ENCODE measurements at regions not wholly inside any gene's neighbourhood (a gene's known extent, or its start where the extent isn't known, plus 50 kb on each side); places are given as distances from the start of the nearest gene placed in this dataset.
"Not testable (repeated sequence)": the region's sequence is repeated elsewhere in the genome, so short reads cannot be mapped to it uniquely, and the experiment has no call there.

DNA sequence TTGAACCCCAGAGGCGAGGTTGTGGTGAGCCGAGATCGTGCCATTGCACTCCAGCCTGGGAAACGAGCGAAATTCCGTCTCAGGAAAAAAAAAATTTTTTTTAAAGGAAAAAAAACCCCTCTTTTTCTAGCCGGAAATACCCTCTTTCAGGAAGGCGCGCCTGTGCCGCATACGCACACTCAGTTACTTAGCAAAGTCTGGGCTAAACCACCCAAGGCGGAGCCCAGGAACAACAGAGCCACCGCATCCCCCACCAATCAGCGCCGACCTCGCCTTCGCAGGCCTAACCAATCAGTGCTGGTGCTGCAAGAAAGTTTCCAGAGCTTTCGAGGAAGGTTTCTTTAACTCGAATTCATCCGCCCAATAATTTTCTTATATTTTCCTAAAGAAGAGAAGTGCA, 510.4 kb downstream of the KCNJ18 start:
- no peak overlapping the region for H3K9ac ChIP-seq (replicated peaks; ENCODE audit: extremely low read depth, insufficient read depth, low read length)
- TF ChIP-seq POLR2A (IDR thresholded peaks at IDR 0.05; ENCODE audit: low read depth, low read length) (no peak), JUN (IDR thresholded peaks at IDR 0.05; ENCODE audit: borderline replicate concordance, insufficient read depth, insufficient read length, low read depth) (no peak)
- ChIA-PET CTCF (no interaction called here), POLR2A (no interaction called here)
- DNase-seq (ENCODE audit: low read depth, low spot score) (no peak), FAIRE-seq (peak; percentile 24)
- no peak overlapping the region for H3K4me3 ChIP-seq (replicated peaks in 1 of 3; ENCODE audit: insufficient read depth in 1 of 3, low read depth in 1 of 3, low read length in 3 of 3)
- H2AFZ ChIP-seq (ENCODE audit: low read depth, low read length): no peak overlapping the region
- H3K27me3 ChIP-seq (ENCODE audit: control insufficient read depth in 2 of 2, insufficient read depth in 2 of 2, low read length in 2 of 2): no peaks in the 10 kb centered on the region
- peaks cover 2% of the 10 kb centered on the region for H3K9me3 ChIP-seq (replicated peaks; ENCODE audit: control insufficient read depth, insufficient read depth, low read length)
- dilution Hi-C loops (cut with MboI; ENCODE audit: extremely low pct_ligation_motif_present, low sequenced_read_pairs) (no loop called here), intact Hi-C loops (cut with micrococcal nuclease) (no loop called here)
- no TSS peak for BruUV-seq (replicated peaks)
- H3K9me1 ChIP-seq (replicated peaks; ENCODE audit: control insufficient read depth, extremely low read depth, insufficient read depth, low read length): no peaks in the 10 kb centered on the region
- no peaks in the 10 kb centered on the region for H4K20me1 ChIP-seq (replicated peaks; ENCODE audit: control insufficient read depth, extremely low read depth, insufficient read depth, low read length)
- H3K4me1 ChIP-seq (ENCODE audit: control insufficient read depth, extremely low read depth, insufficient read depth, low read length): no peaks in the 10 kb centered on the region
- H3K4me2 ChIP-seq (ENCODE audit: insufficient read depth, low read length): no peak overlapping the region
- H3K36me3 ChIP-seq (ENCODE audit: control insufficient read depth in 2 of 2, extremely low read depth in 1 of 2, insufficient read depth in 2 of 2, low read length in 2 of 2): no peaks in the 10 kb centered on the region
- no peaks in the 10 kb centered on the region for H3K79me2 ChIP-seq (ENCODE audit: control insufficient read depth, insufficient read depth, low read length)
- no peak overlapping the region for H3K27ac ChIP-seq (ENCODE audit: insufficient read depth, low read depth, low read length)

DNA sequence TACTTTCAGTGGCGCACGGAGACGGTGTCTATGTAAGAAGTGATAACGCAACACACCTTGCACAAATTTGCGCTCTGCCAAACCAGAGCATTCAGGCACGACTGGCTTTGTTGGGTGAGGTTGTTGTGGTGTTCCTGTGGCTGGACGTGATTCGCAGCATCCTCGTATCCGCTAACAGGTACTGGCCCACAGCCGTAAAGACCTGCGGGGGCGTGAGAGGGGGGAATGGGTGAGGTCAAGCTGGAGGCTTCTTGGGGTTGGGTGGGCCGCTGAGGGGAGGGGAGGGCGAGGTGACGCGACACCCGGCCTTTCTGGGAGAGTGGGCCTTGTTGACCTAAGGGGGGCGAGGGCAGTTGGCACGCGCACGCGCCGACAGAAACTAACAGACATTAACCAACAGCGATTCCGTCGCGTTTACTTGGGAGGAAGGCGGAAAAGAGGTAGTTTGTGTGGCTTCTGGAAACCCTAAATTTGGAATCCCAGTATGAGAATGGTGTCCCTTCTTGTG, 510.9 kb downstream of the KCNJ18 start:
- Histone ChIP-seq H3K4me1 (ENCODE audit: control insufficient read depth, extremely low read depth, insufficient read depth, low read length) (no peaks in the 10 kb centered on the region), H3K4me3 (replicated peaks in 1 of 3; ENCODE audit: insufficient read depth in 1 of 3, low read depth in 1 of 3, low read length in 3 of 3) (no peak overlapping the region), H3K9ac (replicated peaks; ENCODE audit: extremely low read depth, insufficient read depth, low read length) (no peak overlapping the region), H3K4me2 (ENCODE audit: insufficient read depth, low read length) (no peak overlapping the region), H4K20me1 (replicated peaks; ENCODE audit: control insufficient read depth, extremely low read depth, insufficient read depth, low read length) (no peaks in the 10 kb centered on the region), H3K79me2 (ENCODE audit: control insufficient read depth, insufficient read depth, low read length) (no peaks in the 10 kb centered on the region), H3K27me3 (ENCODE audit: control insufficient read depth in 2 of 2, insufficient read depth in 2 of 2, low read length in 2 of 2) (no peaks in the 10 kb centered on the region), H3K9me3 (replicated peaks; ENCODE audit: control insufficient read depth, insufficient read depth, low read length) (peaks cover 2% of the 10 kb centered on the region), H3K36me3 (ENCODE audit: control insufficient read depth in 2 of 2, extremely low read depth in 1 of 2, insufficient read depth in 2 of 2, low read length in 2 of 2) (no peaks in the 10 kb centered on the region), H2AFZ (ENCODE audit: low read depth, low read length) (no peak overlapping the region), H3K9me1 (replicated peaks; ENCODE audit: control insufficient read depth, extremely low read depth, insufficient read depth, low read length) (no peaks in the 10 kb centered on the region), H3K27ac (ENCODE audit: insufficient read depth, low read depth, low read length) (no peak overlapping the region)
- BruUV-seq (replicated peaks): no TSS peak
- ChIA-PET CTCF (no interaction called here), POLR2A (no interaction called here)
- dilution Hi-C loops (cut with MboI; ENCODE audit: extremely low pct_ligation_motif_present, low sequenced_read_pairs): no loop called here
- no peak for FAIRE-seq
- intact Hi-C loops (cut with micrococcal nuclease): no loop called here
- DNase-seq (ENCODE audit: low read depth, low spot score): no peak
- TF ChIP-seq, protein P1, sequence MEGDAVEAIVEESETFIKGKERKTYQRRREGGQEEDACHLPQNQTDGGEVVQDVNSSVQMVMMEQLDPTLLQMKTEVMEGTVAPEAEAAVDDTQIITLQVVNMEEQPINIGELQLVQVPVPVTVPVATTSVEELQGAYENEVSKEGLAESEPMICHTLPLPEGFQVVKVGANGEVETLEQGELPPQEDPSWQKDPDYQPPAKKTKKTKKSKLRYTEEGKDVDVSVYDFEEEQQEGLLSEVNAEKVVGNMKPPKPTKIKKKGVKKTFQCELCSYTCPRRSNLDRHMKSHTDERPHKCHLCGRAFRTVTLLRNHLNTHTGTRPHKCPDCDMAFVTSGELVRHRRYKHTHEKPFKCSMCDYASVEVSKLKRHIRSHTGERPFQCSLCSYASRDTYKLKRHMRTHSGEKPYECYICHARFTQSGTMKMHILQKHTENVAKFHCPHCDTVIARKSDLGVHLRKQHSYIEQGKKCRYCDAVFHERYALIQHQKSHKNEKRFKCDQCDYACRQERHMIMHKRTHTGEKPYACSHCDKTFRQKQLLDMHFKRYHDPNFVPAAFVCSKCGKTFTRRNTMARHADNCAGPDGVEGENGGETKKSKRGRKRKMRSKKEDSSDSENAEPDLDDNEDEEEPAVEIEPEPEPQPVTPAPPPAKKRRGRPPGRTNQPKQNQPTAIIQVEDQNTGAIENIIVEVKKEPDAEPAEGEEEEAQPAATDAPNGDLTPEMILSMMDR (IDR thresholded peaks at IDR 0.05; ENCODE audit: extremely low read depth in 1 of 2, insufficient read depth in 1 of 2, low read depth in 1 of 2, low read length in 2 of 2): no peak
- no peak for TF ChIP-seq JUN (IDR thresholded peaks at IDR 0.05; ENCODE audit: borderline replicate concordance, insufficient read depth, insufficient read length, low read depth)
- TF ChIP-seq EZH2 (IDR thresholded peaks at IDR 0.05; ENCODE audit: borderline replicate concordance, low read depth, low read length, severe bottlenecking): no peak
- TF ChIP-seq GATA2 (IDR thresholded peaks at IDR 0.05; ENCODE audit: insufficient read depth, insufficient read length, low read depth, low read length): no peak
- TF ChIP-seq, protein P2, sequence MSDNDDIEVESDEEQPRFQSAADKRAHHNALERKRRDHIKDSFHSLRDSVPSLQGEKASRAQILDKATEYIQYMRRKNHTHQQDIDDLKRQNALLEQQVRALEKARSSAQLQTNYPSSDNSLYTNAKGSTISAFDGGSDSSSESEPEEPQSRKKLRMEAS (IDR thresholded peaks at IDR 0.05; ENCODE audit: insufficient read depth, insufficient read length): no peak
- TF ChIP-seq POLR2A (IDR thresholded peaks at IDR 0.05; ENCODE audit: low read depth, low read length): no peak
- no peak for TF ChIP-seq POLR2AphosphoS5 (IDR thresholded peaks at IDR 0.05; ENCODE audit: insufficient read depth, low read depth, low read length)
- TF ChIP-seq FOS (IDR thresholded peaks at IDR 0.05; ENCODE audit: borderline replicate concordance, insufficient read depth, low read length): no peak
- TF ChIP-seq MYC (IDR thresholded peaks at IDR 0.05; ENCODE audit: low read depth, low read length): no peak

DNA sequence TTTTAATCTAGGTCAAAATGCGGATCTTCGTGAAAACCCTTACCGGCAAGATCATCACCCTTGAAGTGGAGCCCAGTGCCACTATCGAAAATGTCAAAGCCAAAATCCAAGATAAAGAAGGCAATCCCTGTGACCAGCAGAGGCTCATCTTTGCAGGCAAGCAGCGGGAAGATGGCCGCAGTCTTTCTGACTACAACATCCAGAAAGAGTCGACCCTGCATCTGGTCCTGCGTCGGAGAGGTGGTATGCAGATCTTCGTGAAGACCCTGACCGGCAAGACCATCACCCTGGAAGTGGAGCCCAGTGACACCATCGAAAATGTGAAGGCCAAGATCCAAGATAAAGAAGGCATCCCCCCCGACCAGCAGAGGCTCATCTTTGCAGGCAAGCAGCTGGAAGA, 511.8 kb downstream of the KCNJ18 start:
- H3K4me2 ChIP-seq (ENCODE audit: insufficient read depth, low read length); H2AFZ ChIP-seq (ENCODE audit: low read depth, low read length); H3K36me3 ChIP-seq (ENCODE audit: control insufficient read depth in 2 of 2, extremely low read depth in 1 of 2, insufficient read depth in 2 of 2, low read length in 2 of 2); intact Hi-C loops (cut with micrococcal nuclease); BruUV-seq (replicated peaks); CTCF ChIA-PET; dilution Hi-C loops (cut with MboI; ENCODE audit: extremely low pct_ligation_motif_present, low sequenced_read_pairs); H3K9me1 ChIP-seq (replicated peaks; ENCODE audit: control insufficient read depth, extremely low read depth, insufficient read depth, low read length); H3K79me2 ChIP-seq (ENCODE audit: control insufficient read depth, insufficient read depth, low read length); FAIRE-seq; DNase-seq (ENCODE audit: low read depth, low spot score); H3K9ac ChIP-seq (replicated peaks; ENCODE audit: extremely low read depth, insufficient read depth, low read length); H3K27me3 ChIP-seq (ENCODE audit: control insufficient read depth in 2 of 2, insufficient read depth in 2 of 2, low read length in 2 of 2); H3K4me3 ChIP-seq (replicated peaks in 1 of 3; ENCODE audit: insufficient read depth in 1 of 3, low read depth in 1 of 3, low read length in 3 of 3); H4K20me1 ChIP-seq (replicated peaks; ENCODE audit: control insufficient read depth, extremely low read depth, insufficient read depth, low read length); H3K9me3 ChIP-seq (replicated peaks; ENCODE audit: control insufficient read depth, insufficient read depth, low read length); POLR2A ChIA-PET; H3K27ac ChIP-seq (ENCODE audit: insufficient read depth, low read depth, low read length); H3K4me1 ChIP-seq (ENCODE audit: control insufficient read depth, extremely low read depth, insufficient read depth, low read length): not testable (repeated sequence)
